ENCODE measurements at regions not wholly inside any gene's neighbourhood (a gene's known extent, or its start where the extent isn't known, plus 50 kb on each side); places are given as distances from the start of the nearest gene placed in this dataset.

GRCh38 chr7:25802473-25802872, 349.5 kb upstream of the NFE2L3 start:
- TF ChIP-seq CTCF (IDR thresholded peaks at IDR 0.05; ENCODE audit: low read depth, low read length) = no peak
- Histone ChIP-seq H3K4me3 (ENCODE audit: low read depth, low read length) (no peak overlapping the region), H3K27ac (ENCODE audit: low read depth, low read length) (no peak overlapping the region), H3K9me3 (ENCODE audit: control insufficient read depth, insufficient read depth, low read length) (no peaks in the 10 kb centered on the region), H3K27me3 (ENCODE audit: control insufficient read depth, insufficient read depth, low read length) (no peaks in the 10 kb centered on the region)
- POLR2A ChIA-PET = no interaction called here
- no peak for DNase-seq (ENCODE audit: low read depth, low spot score)
- CTCF ChIA-PET = no interaction called here

GRCh38 chr7:25803117-25803887, 348.7 kb upstream of the NFE2L3 start:
- ChIA-PET CTCF (no interaction called here), POLR2A (no interaction called here)
- Histone ChIP-seq H3K9me3 (ENCODE audit: control insufficient read depth, insufficient read depth, low read length) (no peaks in the 10 kb centered on the region), H3K27me3 (ENCODE audit: control insufficient read depth, insufficient read depth, low read length) (no peaks in the 10 kb centered on the region), H3K4me3 (ENCODE audit: low read depth, low read length) (no peak overlapping the region), H3K27ac (ENCODE audit: low read depth, low read length) (no peak overlapping the region)
- DNase-seq (ENCODE audit: low read depth, low spot score) = no peak
- no peak for TF ChIP-seq CTCF (IDR thresholded peaks at IDR 0.05; ENCODE audit: low read depth, low read length)

- H3K27ac ChIP-seq (ENCODE audit: low read depth, low read length) = no peak overlapping the region
- TF ChIP-seq CTCF (IDR thresholded peaks at IDR 0.05; ENCODE audit: low read depth, low read length) = no peak
- CTCF ChIA-PET = interaction anchor here (0.6 to 2.4 kb wide), 3 partner anchors 13 to 50 kb away, joined by 3 to 6 read pairs (median 3); no protein-coding TSS in a partner anchor
- no peak overlapping the region for H3K4me3 ChIP-seq (ENCODE audit: low read depth, low read length)
- H3K27me3 ChIP-seq (ENCODE audit: control insufficient read depth, insufficient read depth, low read length) = no peaks in the 10 kb centered on the region
- POLR2A ChIA-PET = no interaction called here
- no peaks in the 10 kb centered on the region for H3K9me3 ChIP-seq (ENCODE audit: control insufficient read depth, insufficient read depth, low read length)
- no peak for DNase-seq (ENCODE audit: low read depth, low spot score)
Observed at GRCh38 chr7:25804154-25804553, 347.8 kb upstream of the NFE2L3 start.

GRCh38 chr7:25805027-25805687, 346.8 kb upstream of the NFE2L3 start:
- DNase-seq (ENCODE audit: low read depth, low spot score) = no peak
- peak overlapping the region; percentile 40 for H3K27ac ChIP-seq (ENCODE audit: low read depth, low read length)
- H3K27me3 ChIP-seq (ENCODE audit: control insufficient read depth, insufficient read depth, low read length) = no peaks in the 10 kb centered on the region
- TF ChIP-seq CTCF (IDR thresholded peaks at IDR 0.05; ENCODE audit: low read depth, low read length) = no peak
- no peaks in the 10 kb centered on the region for H3K9me3 ChIP-seq (ENCODE audit: control insufficient read depth, insufficient read depth, low read length)
- H3K4me3 ChIP-seq (ENCODE audit: low read depth, low read length) = no peak overlapping the region
- POLR2A ChIA-PET = interaction anchor here (1.0 to 1.8 kb wide), 6 partner anchors 10 to 45 kb away, joined by 3 to 4 read pairs (median 3); no protein-coding TSS in a partner anchor
- CTCF ChIA-PET = interaction anchor here (0.9 to 2.4 kb wide), 7 partner anchors 13 to 240 kb away, joined by 3 to 6 read pairs (median 4); no protein-coding TSS in a partner anchor

GRCh38 chr7:25807086-25807611, 344.8 kb upstream of the NFE2L3 start:
- Histone ChIP-seq H3K27me3 (ENCODE audit: control insufficient read depth, insufficient read depth, low read length) (no peaks in the 10 kb centered on the region), H3K4me3 (ENCODE audit: low read depth, low read length) (no peak overlapping the region), H3K27ac (ENCODE audit: low read depth, low read length) (no peak overlapping the region), H3K9me3 (ENCODE audit: control insufficient read depth, insufficient read depth, low read length) (no peaks in the 10 kb centered on the region)
- ChIA-PET CTCF (interaction anchor here (1.2 to 1.3 kb wide), 2 partner anchors 41 to 45 kb away, joined by 4 to 5 read pairs; no protein-coding TSS in a partner anchor), POLR2A (no interaction called here)
- no peak for DNase-seq (ENCODE audit: low read depth, low spot score)
- TF ChIP-seq CTCF (IDR thresholded peaks at IDR 0.05; ENCODE audit: low read depth, low read length) = no peak

Data from AG04450 (cell line).